Astrocyte of the spinal cord (primary cell): ENCODE measurements at regions not wholly inside any gene's neighbourhood (a gene's known extent, or its start where the extent isn't known, plus 50 kb on each side); places are given as distances from the start of the nearest gene placed in this dataset.

ENCODE experiments used
- DNase-seq: peaks from one replicate; pipeline ENCODE4 v3.0.0; 2011; ENCODE audit warnings: low read depth, low spot score
- H3K4me3 ChIP-seq: 2 replicates; pipeline ENCODE4 v1.5.1; 2011; ENCODE audit warnings: low read depth, mild to moderate bottlenecking, low read length, moderate library complexity
- CTCF ChIP-seq: IDR thresholded peaks from 2 replicates; pipeline ENCODE4 v1.5.1; 2012; ENCODE audit warnings: low read depth, mild to moderate bottlenecking, low read length, inconsistent platforms
- in situ Hi-C: cut with HindIII; loops from 2 replicates; pipeline ENCODE4 v1.10.0; 2017; ENCODE audit warnings: low sequenced_read_pairs

GRCh38 chr10:47231414-47231813 is 68.6 kb upstream of the GDF10 start:
- in situ Hi-C loops: no loop called here
- H3K4me3 ChIP-seq: no peak overlapping the region
- no peak for DNase-seq
- no peak for TF ChIP-seq CTCF

- in situ Hi-C loops: no loop called here
- DNase-seq: no peak
- H3K4me3 ChIP-seq: no peak overlapping the region
- TF ChIP-seq CTCF: no peak
Observed at GRCh38 chr10:47233631-47234030, 66.4 kb upstream of the GDF10 start.

- no peak overlapping the region for H3K4me3 ChIP-seq
- in situ Hi-C loops: no loop called here
- DNase-seq: no peak
- no peak for TF ChIP-seq CTCF
Observed at GRCh38 chr10:47235484-47235883, 64.5 kb upstream of the GDF10 start.

GRCh38 chr10:47237316-47238260 is 62.4 kb upstream of the GDF10 start:
- no peak overlapping the region for H3K4me3 ChIP-seq
- no peak for DNase-seq
- in situ Hi-C loops: no loop called here
- no peak for TF ChIP-seq CTCF

GRCh38 chr10:47238331-47239095 is 61.5 kb upstream of the GDF10 start:
- DNase-seq: no peak
- no peak for TF ChIP-seq CTCF
- in situ Hi-C loops: no loop called here
- H3K4me3 ChIP-seq: no peak overlapping the region

- no peak overlapping the region for H3K4me3 ChIP-seq
- no peak for TF ChIP-seq CTCF
- in situ Hi-C loops: no loop called here
- DNase-seq: no peak
Observed at GRCh38 chr10:47239211-47239610, 60.8 kb upstream of the GDF10 start.
